Mucosa of descending colon (tissue), 3 donors: ENCODE measurements at regions not wholly inside any gene's neighbourhood (a gene's known extent, or its start where the extent isn't known, plus 50 kb on each side); places are given as distances from the start of the nearest gene placed in this dataset. TPM values are rescaled to one million over a fixed set of nuclear protein-coding genes. Genes with fewer than 3 reads are reported as not detected.
A peak's percentile ranks its signal among the peaks of the same experiment; 100 is the strongest.

Source experiments
- ATAC-seq: fragments of 200-7000 bp; cut with Tn5 transposase; one replicate; pipeline ENCODE4 v1.9.1; 2020; ENCODE audit warnings: mild to moderate bottlenecking, moderate library complexity
- DNase-seq, 3 donors: peaks; one replicate each; pipeline ENCODE4 v3.0.0-alpha.2; 2020
- H3K36me3 ChIP-seq: fragments of 200-600 bp; one replicate; pipeline ENCODE4 v1.8.0; 2021; ENCODE audit warnings: low read depth, mild to moderate bottlenecking
- H3K4me1 ChIP-seq: fragments of 200-600 bp; one replicate; pipeline ENCODE4 v1.8.0; 2021; ENCODE audit warnings: low read depth, mild to moderate bottlenecking
- H3K4me3 ChIP-seq: fragments of 200-600 bp; one replicate; pipeline ENCODE4 v1.8.0; 2021; ENCODE audit warnings: mild to moderate bottlenecking
- H3K9me3 ChIP-seq: fragments of 200-600 bp; one replicate; pipeline ENCODE4 v1.8.0; 2021; ENCODE audit warnings: mild to moderate bottlenecking
- CTCF ChIP-seq: fragments of 200-600 bp; IDR thresholded peaks from one replicate; pipeline ENCODE4 v1.8.0; 2022; ENCODE audit warnings: antibody characterized with exemption, mild to moderate bottlenecking
- intact Hi-C, 2 donors: fragments of 100-400 bp; cut with DNase I in 1 of 2; cut with micrococcal nuclease in 1 of 2; formaldehyde crosslinking; loops; one replicate each; pipeline versions ENCODE4 v1.11.0 to v1.11.1; 2022; cut with DNase I, micrococcal nuclease
- microRNA-seq: library from miRNA; unstranded; fragments of <30 nt; microRNA quantifications from one replicate; pipeline ENCODE4, GENCODE V29; 2019
- donor health status: DM: no; HTN: no; CAD: no; lungs with moderate emphysema.
- donor health status: DM: no; HTN: no; CAD: no.
- donor health status: DM: no; HTN: yes; CAD: no.

DNA sequence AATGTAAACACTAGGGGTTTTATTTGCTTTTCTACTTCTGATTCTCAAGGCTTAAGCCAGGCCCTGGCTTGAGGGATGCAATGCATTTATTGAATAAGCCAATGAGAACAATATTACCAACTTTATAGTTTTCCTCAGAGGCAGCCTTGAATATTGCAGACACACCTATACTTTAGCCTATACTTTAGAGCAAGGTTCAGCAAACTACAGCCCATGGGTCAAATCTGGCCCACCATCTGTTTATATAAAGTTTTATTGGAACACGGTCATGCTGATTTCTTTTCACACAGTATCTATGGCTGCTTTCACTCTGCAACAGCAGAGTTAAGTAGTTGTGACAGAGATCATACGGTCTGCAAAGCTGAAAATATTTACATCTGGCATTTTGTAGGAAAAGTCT lies 50.3 kb upstream of the E2F8 start:
- H3K4me1 ChIP-seq: no peaks in the 10 kb centered on the region
- no peak overlapping the region for H3K4me3 ChIP-seq
- ATAC-seq: peak; percentile 46
- DNase-seq: no peak
- intact Hi-C loops: no loop called here
- no peaks in the 10 kb centered on the region for H3K9me3 ChIP-seq
- no peaks in the 10 kb centered on the region for H3K36me3 ChIP-seq
- no peak for TF ChIP-seq CTCF

Small RNAs in the stretch of these regions (microRNA-seq; reads per million reads assigned to microRNA genes)
- not detected for gene MIR4486
